22Rv1 (cell line): ENCODE measurements at regions not wholly inside any gene's neighbourhood (a gene's known extent, or its start where the extent isn't known, plus 50 kb on each side); places are given as distances from the start of the nearest gene placed in this dataset.
"Not testable (repeated sequence)": the region's sequence is repeated elsewhere in the genome, so short reads cannot be mapped to it uniquely, and the experiment has no call there.

ENCODE experiments used
- H3K27ac ChIP-seq: fragments of 450-650 bp; 2 replicates; pipeline ENCODE4 v1.5.1; 2017
- CTCF ChIP-seq: fragments of 450-650 bp; IDR thresholded peaks from 2 replicates; pipeline ENCODE4 v1.5.1; 2017; ENCODE audit warnings: mild to moderate bottlenecking
- ZFX ChIP-seq: fragments of 450-650 bp; IDR thresholded peaks from 2 replicates; pipeline ENCODE4 v1.6.1; 2017; ENCODE audit warnings: antibody characterized with exemption, borderline replicate concordance

DNA sequence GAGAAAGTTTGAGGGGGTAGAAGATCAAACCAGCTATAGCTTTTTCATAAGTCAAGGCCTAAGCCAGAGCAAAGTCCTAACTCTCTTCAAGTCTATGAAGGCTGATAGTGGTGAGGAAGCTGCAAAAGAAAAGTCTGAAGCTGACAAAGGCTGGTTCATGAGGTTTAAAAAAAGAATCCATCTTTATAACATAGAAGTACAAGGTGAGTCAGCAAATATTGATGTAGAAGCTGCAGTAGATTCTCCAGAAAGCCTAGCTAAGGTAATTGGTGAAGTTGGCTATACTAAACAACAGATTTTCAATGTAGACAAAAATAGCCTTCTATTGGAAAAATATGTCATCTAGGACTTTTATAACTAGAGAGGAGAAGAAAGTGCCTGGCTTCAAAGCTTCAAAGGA is 141.4 kb upstream of the ZNF521 start:
- no peak overlapping the region for H3K27ac ChIP-seq
- no peak for TF ChIP-seq CTCF
- no peak for TF ChIP-seq ZFX

DNA sequence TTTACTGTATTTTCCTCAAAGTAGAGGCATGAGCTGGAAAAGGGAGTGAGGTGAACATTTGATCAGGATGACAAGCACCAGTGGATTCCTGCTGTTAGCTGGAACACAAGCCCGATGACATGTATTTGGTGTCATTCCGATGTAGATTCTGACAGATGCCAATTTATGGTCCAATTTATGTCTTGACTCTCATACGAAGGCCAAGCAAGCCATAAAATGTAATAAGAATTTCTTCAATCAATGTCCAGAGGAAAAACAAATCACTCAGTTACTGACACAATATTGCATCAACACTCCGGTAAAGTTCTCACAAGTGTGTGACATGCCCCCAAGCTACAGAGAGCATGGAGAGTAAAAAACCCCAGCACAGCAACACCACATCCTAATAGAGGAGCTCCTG is 138.3 kb upstream of the ZNF521 start:
- TF ChIP-seq CTCF (no peak), ZFX (no peak)
- no peak overlapping the region for H3K27ac ChIP-seq

GRCh38 chr18:25473008-25473407 is 121.0 kb upstream of the ZNF521 start:
- no peak for TF ChIP-seq ZFX
- TF ChIP-seq CTCF: no peak
- no peak overlapping the region for H3K27ac ChIP-seq

- H3K27ac ChIP-seq: not testable (repeated sequence)
Observed at GRCh38 chr18:25470756-25471524, 119.0 kb upstream of the ZNF521 start.

DNA sequence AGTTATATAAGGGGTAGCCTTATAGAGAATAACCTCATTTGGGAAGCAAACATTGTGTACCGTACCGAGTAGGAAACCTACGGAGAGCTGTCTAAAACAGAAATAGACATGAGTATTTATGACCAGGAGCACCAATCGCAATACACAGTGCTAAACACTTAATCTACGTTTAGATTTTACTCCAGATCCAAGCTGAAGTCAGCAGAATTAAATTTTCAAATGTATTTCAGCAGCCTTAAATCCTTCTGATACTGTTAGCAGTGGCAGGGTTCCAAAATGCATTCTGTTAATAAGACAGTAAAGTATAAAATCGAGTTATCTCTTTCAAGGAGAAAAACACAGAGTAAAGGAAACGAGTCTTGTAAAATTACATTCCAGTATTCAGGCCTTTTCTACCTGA is 118.1 kb upstream of the ZNF521 start:
- H3K27ac ChIP-seq: no peak overlapping the region
- TF ChIP-seq CTCF: no peak
- no peak for TF ChIP-seq ZFX

- H3K27ac ChIP-seq: no peak overlapping the region
- no peak for TF ChIP-seq ZFX
- no peak for TF ChIP-seq CTCF
Observed at GRCh38 chr18:25469489-25469888, 117.5 kb upstream of the ZNF521 start.

DNA sequence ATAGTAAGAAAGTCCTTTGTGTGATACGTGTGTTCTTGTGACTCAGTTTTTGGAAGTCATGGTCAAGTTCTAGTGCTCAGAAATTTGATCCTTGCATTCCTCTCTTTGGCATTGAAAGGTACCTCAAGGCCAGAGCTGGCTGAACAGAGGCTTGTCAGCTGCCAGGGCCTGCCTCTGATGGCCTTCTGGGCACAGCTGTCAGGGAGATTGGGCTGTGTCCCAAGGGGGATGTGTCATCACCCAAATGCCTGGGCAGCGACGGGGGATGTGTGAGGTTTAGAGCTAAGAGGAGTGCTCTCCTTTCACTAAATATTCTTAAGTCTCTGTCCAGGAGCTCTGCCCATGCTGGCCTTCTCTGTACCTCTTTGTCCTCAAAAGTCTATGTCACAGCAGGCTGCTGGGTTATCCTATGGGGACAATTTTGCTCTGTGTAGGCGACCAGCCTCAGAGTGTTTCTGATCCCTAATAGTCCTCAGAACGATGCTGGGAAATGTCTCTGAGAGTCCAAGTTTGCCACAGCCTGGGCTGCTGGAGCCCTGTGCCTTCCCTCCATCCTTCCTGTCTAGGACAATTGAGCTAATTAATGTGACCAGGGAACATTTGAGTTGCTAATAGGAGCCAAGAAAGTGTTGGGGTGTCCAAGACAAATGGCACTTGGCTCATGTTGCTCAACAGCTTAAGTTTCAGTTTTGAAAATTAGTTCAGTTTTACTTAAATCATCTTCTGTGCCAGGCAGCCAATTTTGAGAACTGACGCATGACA is 115.4 kb upstream of the ZNF521 start:
- no peak overlapping the region for H3K27ac ChIP-seq
- TF ChIP-seq ZFX (no peak), CTCF (no peak)
